Right lobe of liver (tissue), 6 donors: ENCODE measurements at regions not wholly inside any gene's neighbourhood (a gene's known extent, or its start where the extent isn't known, plus 50 kb on each side); places are given as distances from the start of the nearest gene placed in this dataset.

Experiments
- ATAC-seq, 4 donors: fragments of 200-7000 bp; cut with Tn5 transposase; one replicate each; pipeline ENCODE4 v1.9.1; 2020; ENCODE audit warnings: mild to moderate bottlenecking in 4 of 4, moderate library complexity in 4 of 4
- DNase-seq, 3 donors: peaks; one replicate each; pipeline ENCODE4 v3.0.0-alpha.2; 2020
- H3K27ac ChIP-seq, 3 donors: fragments of 200-600 bp; one replicate each; pipeline ENCODE4 v1.8.0; 2022
- H3K27me3 ChIP-seq, 2 donors: fragments of 200-600 bp; one replicate each; pipeline ENCODE4 v1.8.0; 2022
- H3K36me3 ChIP-seq, 4 donors: fragments of 200-600 bp; sonication (generic) in 1 of 4; one replicate each; pipeline versions ENCODE4 v1.5.1 to v1.8.0; 2017 to 2022; ENCODE audit warnings: control low read depth in 1 of 4
- H3K4me1 ChIP-seq, 4 donors: fragments of 200-600 bp; sonication (generic) in 1 of 4; one replicate each; pipeline versions ENCODE4 v1.5.1 to v1.8.0; 2017 to 2022; ENCODE audit warnings: control low read depth in 1 of 4
- H3K4me3 ChIP-seq, 3 donors: fragments of 200-600 bp; one replicate each; pipeline ENCODE4 v1.8.0; 2022
- H3K9me3 ChIP-seq, 4 donors: fragments of 200-600 bp; sonication (generic) in 1 of 4; one replicate each; pipeline versions ENCODE4 v1.5.1 to v1.8.0; 2017 to 2022; ENCODE audit warnings: control low read depth in 1 of 4
- CTCF ChIP-seq, 4 donors: fragments of 200-600 bp in 3 of 4; fragments of 450-650 bp in 1 of 4; IDR thresholded peaks; one replicate each; pipeline versions ENCODE4 v1.5.1 to v1.8.0; 2016 to 2022; ENCODE audit warnings: antibody characterized with exemption in 4 of 4, mild to moderate bottlenecking in 2 of 4
- POLR2A ChIP-seq: fragments of 450-650 bp; IDR thresholded peaks from one replicate; pipeline ENCODE4 v1.6.1; 2017; ENCODE audit warnings: antibody characterized with exemption, mild to moderate bottlenecking
- WGBS: methylation state at CpG from one replicate; pipeline ENCODE4 v1.1.6; 2018; ENCODE audit warnings: low coverage, low lambda C conversion rate; ENCODE audit not compliant: insufficient coverage; ENCODE audit errors: missing lambda C conversion rate; 5-methylcytosine and 5-hydroxymethylcytosine counted together
- intact Hi-C, 2 donors: fragments of 100-400 bp; cut with DNase I; formaldehyde crosslinking; loops; one replicate each; pipeline versions ENCODE4 v1.11.2 to v1.14.1; 2022
- microRNA-seq, 2 donors: library from miRNA; unstranded; fragments of <30 nt; microRNA quantifications; one replicate each; pipeline ENCODE4, GENCODE V29; 2019 to 2020
- small RNA-seq, 2 experiments: library from RNA; depleted of rRNA; stranded (forward); fragments of <200 nt; gene quantifications; one replicate each; pipeline ENCODE3, GENCODE V24; 2016
- donor health status: DM: no; HTN: yes; CAD: no.
- donor health status: DM: no; HTN: no; CAD: no.
- donor health status: DM: no; HTN: no; CAD: no.
- donor health status: DM: no; HTN: yes; CAD: no.
- donor health status: DM: no; HTN: yes; CAD: no.

- intact Hi-C loops = no loop called here
- TF ChIP-seq CTCF (IDR thresholded peaks at IDR 0.05) (no peak), POLR2A (no peak)
- DNase-seq = no peak
- 30% methylated on average over 8 of the region's 8 CpGs for WGBS
- Histone ChIP-seq H3K27me3 (no peaks in the 10 kb centered on the region), H3K27ac (no peak overlapping the region), H3K4me3 (no peak overlapping the region), H3K36me3 (no peaks in the 10 kb centered on the region), H3K4me1 (no peaks in the 10 kb centered on the region), H3K9me3 (no peaks in the 10 kb centered on the region)
- ATAC-seq = no peak
Measured at GRCh38 chr9:93730648-93731047, 154.3 kb downstream of the PHF2 start.

GRCh38 chr9:93730217-93730616, 153.8 kb downstream of the PHF2 start:
- DNase-seq = no peak
- WGBS = 37% methylated on average over 8 of the region's 11 CpGs

More at GRCh38 chr9:93730217-93730616, 153.8 kb downstream of the PHF2 start:
- ATAC-seq = no peak
- intact Hi-C loops = no loop called here
- Histone ChIP-seq H3K4me1 (no peaks in the 10 kb centered on the region), H3K4me3 (no peak overlapping the region), H3K27ac (no peak overlapping the region), H3K9me3 (no peaks in the 10 kb centered on the region), H3K36me3 (no peaks in the 10 kb centered on the region), H3K27me3 (no peaks in the 10 kb centered on the region)
- TF ChIP-seq CTCF (IDR thresholded peaks at IDR 0.05) = no peak
- TF ChIP-seq POLR2A = no peak

Small RNAs in the stretch of these regions (microRNA-seq; reads per million reads assigned to microRNA genes)
- 0 reads per million in 2 donors for gene MIR4291

Small RNAs in the stretch of these regions (small RNA-seq; reads per million reads assigned to genes)
- gene MIR4291 = 0 reads per million in 2 experiments
